DND-41 (cell line): ENCODE measurements at regions not wholly inside any gene's neighbourhood (a gene's known extent, or its start where the extent isn't known, plus 50 kb on each side); places are given as distances from the start of the nearest gene placed in this dataset.
"Not testable (repeated sequence)": the region's sequence is repeated elsewhere in the genome, so short reads cannot be mapped to it uniquely, and the experiment has no call there.

Experiments
- EZH2 ChIP-seq: IDR thresholded peaks from 3 replicates; pipeline ENCODE4 v1.6.1; 2012; ENCODE audit warnings: borderline replicate concordance, low read depth, mild to moderate bottlenecking, moderate library complexity, low read length, inconsistent platforms; ENCODE audit not compliant: severe bottlenecking
- TF ChIP-seq, protein P1 (sequence below): IDR thresholded peaks from 2 replicates; pipeline ENCODE4 v1.5.1; 2012; ENCODE audit warnings: borderline replicate concordance, low read length, moderate library complexity, mild to moderate bottlenecking; ENCODE audit not compliant: poor library complexity, severe bottlenecking; ENCODE audit errors: extremely low read depth

DNA sequence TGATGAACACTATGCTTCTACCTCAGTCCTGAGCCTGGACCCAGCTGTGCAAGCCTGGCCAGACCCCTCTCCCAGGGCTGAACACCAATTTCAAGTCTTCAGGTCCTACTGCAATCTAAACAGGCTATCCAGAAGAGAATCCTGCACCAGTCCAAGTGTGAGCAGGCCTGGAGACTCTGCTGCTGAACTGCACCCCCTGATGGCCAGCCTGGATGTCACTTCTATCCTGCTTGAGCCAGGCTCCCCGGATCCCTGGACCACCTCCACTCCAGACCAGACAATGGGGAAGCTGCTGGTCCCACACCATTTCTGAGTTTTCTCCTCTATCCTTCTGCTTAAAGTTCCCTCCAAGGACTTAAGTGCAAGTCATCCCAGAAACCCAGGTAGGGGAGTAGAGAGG, 127.3 kb upstream of the TRIM73 start:
- TF ChIP-seq, protein P1, sequence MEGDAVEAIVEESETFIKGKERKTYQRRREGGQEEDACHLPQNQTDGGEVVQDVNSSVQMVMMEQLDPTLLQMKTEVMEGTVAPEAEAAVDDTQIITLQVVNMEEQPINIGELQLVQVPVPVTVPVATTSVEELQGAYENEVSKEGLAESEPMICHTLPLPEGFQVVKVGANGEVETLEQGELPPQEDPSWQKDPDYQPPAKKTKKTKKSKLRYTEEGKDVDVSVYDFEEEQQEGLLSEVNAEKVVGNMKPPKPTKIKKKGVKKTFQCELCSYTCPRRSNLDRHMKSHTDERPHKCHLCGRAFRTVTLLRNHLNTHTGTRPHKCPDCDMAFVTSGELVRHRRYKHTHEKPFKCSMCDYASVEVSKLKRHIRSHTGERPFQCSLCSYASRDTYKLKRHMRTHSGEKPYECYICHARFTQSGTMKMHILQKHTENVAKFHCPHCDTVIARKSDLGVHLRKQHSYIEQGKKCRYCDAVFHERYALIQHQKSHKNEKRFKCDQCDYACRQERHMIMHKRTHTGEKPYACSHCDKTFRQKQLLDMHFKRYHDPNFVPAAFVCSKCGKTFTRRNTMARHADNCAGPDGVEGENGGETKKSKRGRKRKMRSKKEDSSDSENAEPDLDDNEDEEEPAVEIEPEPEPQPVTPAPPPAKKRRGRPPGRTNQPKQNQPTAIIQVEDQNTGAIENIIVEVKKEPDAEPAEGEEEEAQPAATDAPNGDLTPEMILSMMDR, result not testable (repeated sequence)
- TF ChIP-seq EZH2, result not testable (repeated sequence)
